ENCODE measurements at regions not wholly inside any gene's neighbourhood (a gene's known extent, or its start where the extent isn't known, plus 50 kb on each side); places are given as distances from the start of the nearest gene placed in this dataset.

DNA sequence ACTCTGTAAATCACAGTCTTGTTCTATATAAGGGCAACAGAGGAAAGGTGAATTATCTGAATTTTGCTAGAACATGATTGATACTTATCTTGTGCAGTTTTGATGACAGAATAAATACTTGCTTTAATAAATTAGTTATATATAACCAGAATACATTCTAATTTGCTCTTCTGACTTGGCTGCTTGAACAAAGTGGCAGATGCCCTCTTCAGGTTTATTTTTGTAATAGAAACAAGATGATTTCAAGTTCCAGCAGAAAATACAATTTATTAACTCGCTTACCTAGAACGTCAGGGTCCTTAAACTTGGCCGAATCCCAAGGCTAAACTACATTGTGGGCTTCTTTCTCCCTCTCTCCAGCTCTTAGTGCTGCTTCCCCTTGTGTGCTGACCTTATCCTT, 57.6 kb upstream of the SSTR1 start:
- TF ChIP-seq, protein P1, sequence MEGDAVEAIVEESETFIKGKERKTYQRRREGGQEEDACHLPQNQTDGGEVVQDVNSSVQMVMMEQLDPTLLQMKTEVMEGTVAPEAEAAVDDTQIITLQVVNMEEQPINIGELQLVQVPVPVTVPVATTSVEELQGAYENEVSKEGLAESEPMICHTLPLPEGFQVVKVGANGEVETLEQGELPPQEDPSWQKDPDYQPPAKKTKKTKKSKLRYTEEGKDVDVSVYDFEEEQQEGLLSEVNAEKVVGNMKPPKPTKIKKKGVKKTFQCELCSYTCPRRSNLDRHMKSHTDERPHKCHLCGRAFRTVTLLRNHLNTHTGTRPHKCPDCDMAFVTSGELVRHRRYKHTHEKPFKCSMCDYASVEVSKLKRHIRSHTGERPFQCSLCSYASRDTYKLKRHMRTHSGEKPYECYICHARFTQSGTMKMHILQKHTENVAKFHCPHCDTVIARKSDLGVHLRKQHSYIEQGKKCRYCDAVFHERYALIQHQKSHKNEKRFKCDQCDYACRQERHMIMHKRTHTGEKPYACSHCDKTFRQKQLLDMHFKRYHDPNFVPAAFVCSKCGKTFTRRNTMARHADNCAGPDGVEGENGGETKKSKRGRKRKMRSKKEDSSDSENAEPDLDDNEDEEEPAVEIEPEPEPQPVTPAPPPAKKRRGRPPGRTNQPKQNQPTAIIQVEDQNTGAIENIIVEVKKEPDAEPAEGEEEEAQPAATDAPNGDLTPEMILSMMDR (conservative IDR thresholded peaks at IDR 0.05; ENCODE audit: low read length), result peak; percentile 53
- no peak for TF ChIP-seq EZH2phosphoT487 (IDR thresholded peaks at IDR 0.05; ENCODE audit: borderline replicate concordance)

Measured in Loucy (cell line).